ENCODE measurements at regions not wholly inside any gene's neighbourhood (a gene's known extent, or its start where the extent isn't known, plus 50 kb on each side); places are given as distances from the start of the nearest gene placed in this dataset.
"Not testable (repeated sequence)": the region's sequence is repeated elsewhere in the genome, so short reads cannot be mapped to it uniquely, and the experiment has no call there.

DNA sequence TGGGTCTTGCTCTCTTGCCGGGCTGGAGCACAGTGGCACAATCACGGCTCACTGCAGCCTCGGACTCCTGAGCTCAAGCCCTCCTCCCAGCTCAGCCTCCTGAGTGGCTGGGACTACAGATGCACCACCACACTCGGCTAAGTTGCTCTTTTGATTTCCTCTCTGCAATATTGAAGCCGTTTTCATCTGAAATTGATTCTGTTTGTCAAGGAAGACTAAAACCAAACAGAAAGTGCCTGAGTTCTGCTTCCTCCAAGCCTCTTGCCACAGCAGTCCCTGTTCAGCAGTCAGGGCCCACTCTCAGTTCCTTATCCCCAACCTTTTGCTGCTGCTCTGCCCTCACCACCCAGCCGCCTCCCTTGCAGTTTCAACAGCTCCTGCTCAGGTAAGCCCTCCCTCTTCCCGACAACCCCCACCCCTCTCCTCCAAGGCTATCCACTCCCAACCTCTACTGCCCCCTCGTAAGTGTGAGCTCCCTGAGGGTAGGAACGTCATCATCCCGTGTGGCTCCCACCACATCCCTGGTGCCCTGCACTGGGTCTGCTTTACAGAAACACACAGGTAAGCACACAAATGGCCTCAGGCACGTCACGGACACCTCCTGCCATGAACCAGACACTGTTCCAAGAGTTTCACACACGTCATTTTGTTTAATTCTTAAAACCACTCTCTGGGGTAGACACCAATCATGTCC lies 70.7 kb upstream of the TAB2 start:
- no peaks in the 10 kb centered on the region for H3K36me3 ChIP-seq
- no peak for DNase-seq
- H3K9me3 ChIP-seq (ENCODE audit: severe bottlenecking), result no peaks in the 10 kb centered on the region
- no peaks in the 10 kb centered on the region for H3K27me3 ChIP-seq (ENCODE audit: insufficient read depth, low read depth, severe bottlenecking)
- H3K4me3 ChIP-seq (ENCODE audit: low read depth, low read length), result no peak overlapping the region
- TF ChIP-seq CTCF (IDR thresholded peaks at IDR 0.05; ENCODE audit: low read depth, low read length), result no peak
- H3K27ac ChIP-seq, result no peak overlapping the region

DNA sequence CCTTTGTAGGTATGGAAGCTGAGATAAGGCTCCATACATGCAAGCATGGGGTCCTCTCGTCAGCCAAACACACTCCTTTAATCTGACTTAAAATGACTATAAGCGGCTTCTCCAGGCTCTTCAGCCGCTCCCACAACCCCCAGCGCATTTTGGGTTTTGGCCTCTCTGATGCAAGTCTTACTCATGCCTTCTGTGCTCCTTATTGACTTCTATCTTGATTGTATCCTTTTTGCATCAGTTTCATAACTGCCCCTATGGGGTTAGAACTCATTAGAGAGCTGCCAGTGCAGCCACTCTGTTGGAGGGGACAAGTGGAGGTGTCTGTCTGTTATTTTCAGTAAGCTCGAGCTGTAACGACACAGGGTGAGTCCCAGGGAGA lies 70.1 kb upstream of the TAB2 start:
- Histone ChIP-seq H3K36me3 (no peaks in the 10 kb centered on the region), H3K9me3 (ENCODE audit: severe bottlenecking) (no peaks in the 10 kb centered on the region), H3K4me3 (ENCODE audit: low read depth, low read length) (no peak overlapping the region), H3K27ac (no peak overlapping the region), H3K27me3 (ENCODE audit: insufficient read depth, low read depth, severe bottlenecking) (no peaks in the 10 kb centered on the region)
- DNase-seq, result no peak
- no peak for TF ChIP-seq CTCF (IDR thresholded peaks at IDR 0.05; ENCODE audit: low read depth, low read length)

GRCh38 chr6:149248263-149248662 lies 69.2 kb upstream of the TAB2 start:
- DNase-seq; H3K4me3 ChIP-seq (ENCODE audit: low read depth, low read length); H3K27me3 ChIP-seq (ENCODE audit: insufficient read depth, low read depth, severe bottlenecking); H3K36me3 ChIP-seq; H3K9me3 ChIP-seq (ENCODE audit: severe bottlenecking); H3K27ac ChIP-seq: not testable (repeated sequence)

- Histone ChIP-seq H3K27ac (no peak overlapping the region), H3K9me3 (ENCODE audit: severe bottlenecking) (no peaks in the 10 kb centered on the region), H3K4me3 (ENCODE audit: low read depth, low read length) (no peak overlapping the region), H3K36me3 (no peaks in the 10 kb centered on the region), H3K27me3 (ENCODE audit: insufficient read depth, low read depth, severe bottlenecking) (no peaks in the 10 kb centered on the region)
- no peak for DNase-seq
- TF ChIP-seq CTCF (IDR thresholded peaks at IDR 0.05; ENCODE audit: low read depth, low read length), result no peak
Observed at GRCh38 chr6:149248693-149249369, 68.7 kb upstream of the TAB2 start.

DNA sequence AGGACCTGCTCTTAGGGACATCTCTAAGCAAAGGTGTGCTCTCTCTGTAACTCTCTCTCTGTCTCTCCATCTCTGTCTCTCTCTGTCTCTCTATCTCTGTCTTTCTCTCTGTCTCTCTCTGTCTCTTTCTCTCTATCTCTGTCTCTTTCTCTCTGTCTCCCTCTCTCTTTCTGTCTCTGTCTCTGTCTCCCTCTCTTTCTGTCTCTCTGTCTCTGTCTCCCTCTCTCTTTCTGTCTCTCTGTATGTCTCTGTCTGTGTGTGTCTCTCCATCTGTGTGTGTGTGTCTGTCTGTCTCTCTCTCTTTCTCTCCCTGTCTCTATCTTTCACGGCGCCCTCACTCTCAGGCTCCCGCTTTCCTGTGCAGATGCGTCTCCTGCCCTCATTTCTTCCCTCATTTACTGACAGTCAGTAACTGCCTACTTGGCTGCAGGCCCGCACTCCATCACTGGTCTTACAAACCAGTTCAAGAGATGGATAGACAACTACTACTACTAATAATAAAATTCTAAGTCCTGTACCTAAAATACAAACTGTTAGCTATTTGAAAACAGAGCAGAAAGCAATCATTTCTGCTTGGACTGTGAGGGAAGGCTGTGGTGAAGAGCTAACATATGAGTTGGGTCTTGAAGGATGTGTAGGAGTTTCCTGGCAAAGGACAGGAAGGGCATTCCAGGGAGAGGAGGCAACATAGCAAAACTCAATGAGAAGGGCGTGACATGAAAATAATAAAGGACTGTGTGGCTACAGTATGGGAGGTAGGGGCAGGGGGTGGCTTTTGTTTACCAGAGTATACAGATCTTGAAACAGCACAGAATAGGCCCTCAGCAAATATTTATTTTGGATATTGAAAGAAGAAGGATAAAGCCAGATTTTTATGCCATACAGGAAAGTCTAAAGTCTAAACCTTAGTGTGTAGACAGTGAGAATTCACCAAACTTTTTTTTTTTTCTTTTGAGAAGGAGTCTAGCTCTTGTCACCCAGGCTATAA lies 67.8 kb upstream of the TAB2 start:
- DNase-seq, result no peak
- no peak overlapping the region for H3K4me3 ChIP-seq (ENCODE audit: low read depth, low read length)
- no peak overlapping the region for H3K27ac ChIP-seq

More for the DNA sequence above, 67.8 kb upstream of the TAB2 start:
- Histone ChIP-seq H3K9me3 (ENCODE audit: severe bottlenecking) (no peaks in the 10 kb centered on the region), H3K36me3 (no peaks in the 10 kb centered on the region), H3K27me3 (ENCODE audit: insufficient read depth, low read depth, severe bottlenecking) (no peaks in the 10 kb centered on the region)
- TF ChIP-seq CTCF (IDR thresholded peaks at IDR 0.05; ENCODE audit: low read depth, low read length), result no peak

Data from WERI-Rb-1 (cell line).